Osteocyte (in vitro differentiated cells): ENCODE measurements at regions not wholly inside any gene's neighbourhood (a gene's known extent, or its start where the extent isn't known, plus 50 kb on each side); places are given as distances from the start of the nearest gene placed in this dataset.

Experiments used
- DNase-seq: peaks from one replicate; pipeline ENCODE4 v3.0.0; 2021; ENCODE audit warnings: mixed read lengths; ENCODE audit not compliant: unreplicated experiment; ENCODE audit errors: extremely low spot score
- H3K27ac Mint-ChIP-seq: one replicate; pipeline ENCODE4 v1.8.0; 2021; ENCODE audit warnings: mild to moderate bottlenecking, mixed read lengths; ENCODE audit not compliant: unreplicated experiment
- H3K27me3 Mint-ChIP-seq: one replicate; pipeline ENCODE4 v1.8.0; 2021; ENCODE audit warnings: mixed read lengths; ENCODE audit not compliant: unreplicated experiment
- H3K36me3 Mint-ChIP-seq: one replicate; pipeline ENCODE4 v1.8.0; 2021; ENCODE audit warnings: mixed read lengths; ENCODE audit not compliant: unreplicated experiment
- H3K4me1 Mint-ChIP-seq: one replicate; pipeline ENCODE4 v1.8.0; 2021; ENCODE audit warnings: mixed read lengths; ENCODE audit not compliant: unreplicated experiment
- H3K4me3 Mint-ChIP-seq: one replicate; pipeline ENCODE4 v1.8.0; 2021; ENCODE audit warnings: mild to moderate bottlenecking, moderate library complexity, mixed read lengths; ENCODE audit not compliant: unreplicated experiment
- H3K9me3 Mint-ChIP-seq: one replicate; pipeline ENCODE4 v1.8.0; 2021; ENCODE audit warnings: mixed read lengths; ENCODE audit not compliant: unreplicated experiment
- TF ChIP-seq, protein P1 (sequence below): fragments of 200-600 bp; sonication (generic); IDR thresholded peaks from 2 replicates; pipeline ENCODE4 v1.5.0; 2021; ENCODE audit warnings: antibody characterized with exemption, mild to moderate bottlenecking, moderate library complexity

DNA sequence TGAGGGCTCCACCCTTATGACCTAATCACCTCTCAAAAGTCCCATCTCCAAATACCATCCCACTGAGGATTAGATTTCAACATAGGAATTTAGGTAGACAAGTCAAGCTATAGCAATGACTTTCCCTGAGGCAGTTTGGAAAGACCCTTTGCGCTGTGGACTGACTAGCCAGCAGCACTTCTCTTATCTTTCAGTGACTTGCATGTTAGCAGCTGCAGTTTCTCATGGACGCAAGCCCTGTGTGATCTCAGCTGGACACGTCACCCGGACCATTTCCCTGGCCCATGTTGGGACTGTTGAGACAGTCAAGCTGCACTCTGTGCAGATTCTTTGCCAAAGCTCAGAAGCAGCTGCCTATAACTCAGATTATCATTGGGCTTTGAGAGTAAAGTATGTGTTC, 408.1 kb upstream of the USP24 start:
- TF ChIP-seq, protein P1, sequence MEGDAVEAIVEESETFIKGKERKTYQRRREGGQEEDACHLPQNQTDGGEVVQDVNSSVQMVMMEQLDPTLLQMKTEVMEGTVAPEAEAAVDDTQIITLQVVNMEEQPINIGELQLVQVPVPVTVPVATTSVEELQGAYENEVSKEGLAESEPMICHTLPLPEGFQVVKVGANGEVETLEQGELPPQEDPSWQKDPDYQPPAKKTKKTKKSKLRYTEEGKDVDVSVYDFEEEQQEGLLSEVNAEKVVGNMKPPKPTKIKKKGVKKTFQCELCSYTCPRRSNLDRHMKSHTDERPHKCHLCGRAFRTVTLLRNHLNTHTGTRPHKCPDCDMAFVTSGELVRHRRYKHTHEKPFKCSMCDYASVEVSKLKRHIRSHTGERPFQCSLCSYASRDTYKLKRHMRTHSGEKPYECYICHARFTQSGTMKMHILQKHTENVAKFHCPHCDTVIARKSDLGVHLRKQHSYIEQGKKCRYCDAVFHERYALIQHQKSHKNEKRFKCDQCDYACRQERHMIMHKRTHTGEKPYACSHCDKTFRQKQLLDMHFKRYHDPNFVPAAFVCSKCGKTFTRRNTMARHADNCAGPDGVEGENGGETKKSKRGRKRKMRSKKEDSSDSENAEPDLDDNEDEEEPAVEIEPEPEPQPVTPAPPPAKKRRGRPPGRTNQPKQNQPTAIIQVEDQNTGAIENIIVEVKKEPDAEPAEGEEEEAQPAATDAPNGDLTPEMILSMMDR, result no peak
- Mint-ChIP-seq H3K27me3 (no peaks in the 10 kb centered on the region), H3K4me1 (peaks cover 11% of the 10 kb centered on the region), H3K36me3 (no peaks in the 10 kb centered on the region), H3K9me3 (no peaks in the 10 kb centered on the region), H3K27ac (no peak overlapping the region), H3K4me3 (no peak overlapping the region)
- no peak for DNase-seq

DNA sequence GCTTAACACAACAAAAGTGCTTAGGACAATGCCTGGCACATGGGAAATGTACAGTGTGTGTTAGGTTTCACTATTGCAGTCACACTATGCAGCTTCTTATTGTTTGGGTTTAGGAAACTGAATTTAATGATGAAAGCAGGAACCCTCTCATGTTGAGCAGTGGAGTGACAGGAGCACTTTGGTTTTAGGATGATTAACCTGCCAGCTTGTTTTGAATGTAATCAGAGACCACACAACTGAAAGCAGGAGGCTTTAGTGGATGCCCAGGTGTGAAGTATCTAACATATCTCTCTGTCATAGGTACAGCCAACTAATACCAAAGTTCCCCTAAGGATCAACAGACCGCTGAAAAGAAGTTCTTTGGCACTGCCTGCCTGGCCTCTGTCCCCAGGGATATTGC, 406.9 kb upstream of the USP24 start:
- Mint-ChIP-seq H3K27me3 (no peaks in the 10 kb centered on the region), H3K4me3 (no peak overlapping the region), H3K36me3 (peaks cover 2% of the 10 kb centered on the region), H3K27ac (no peak overlapping the region), H3K9me3 (no peaks in the 10 kb centered on the region), H3K4me1 (peaks cover 18% of the 10 kb centered on the region)
- TF ChIP-seq, protein P1, result no peak
- no peak for DNase-seq

DNA sequence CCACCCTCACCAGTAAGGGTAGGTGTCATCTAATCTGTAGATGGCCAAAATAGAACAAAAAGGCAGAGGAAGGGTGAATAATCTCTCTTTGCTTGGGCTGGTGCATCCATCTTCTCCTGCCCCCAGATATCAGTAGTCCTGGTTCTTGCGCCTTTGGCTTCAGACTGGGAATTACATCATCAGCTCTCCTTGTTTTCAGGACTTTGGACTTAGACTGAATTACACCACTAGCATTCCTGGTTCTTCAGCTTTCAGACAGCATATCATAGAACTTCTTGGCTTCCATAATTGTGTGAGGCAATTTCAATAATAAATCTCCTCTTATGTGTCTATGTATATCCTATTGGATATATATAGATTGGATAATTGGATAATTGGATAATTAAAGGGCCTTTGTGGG, 403.0 kb upstream of the USP24 start:
- TF ChIP-seq, protein P1, result no peak
- no peak overlapping the region for H3K4me3 Mint-ChIP-seq
- no peaks in the 10 kb centered on the region for H3K27me3 Mint-ChIP-seq
- peaks cover 19% of the 10 kb centered on the region for H3K4me1 Mint-ChIP-seq
- H3K36me3 Mint-ChIP-seq, result peaks cover 2% of the 10 kb centered on the region
- DNase-seq, result no peak
- no peak overlapping the region for H3K27ac Mint-ChIP-seq
- no peaks in the 10 kb centered on the region for H3K9me3 Mint-ChIP-seq

DNA sequence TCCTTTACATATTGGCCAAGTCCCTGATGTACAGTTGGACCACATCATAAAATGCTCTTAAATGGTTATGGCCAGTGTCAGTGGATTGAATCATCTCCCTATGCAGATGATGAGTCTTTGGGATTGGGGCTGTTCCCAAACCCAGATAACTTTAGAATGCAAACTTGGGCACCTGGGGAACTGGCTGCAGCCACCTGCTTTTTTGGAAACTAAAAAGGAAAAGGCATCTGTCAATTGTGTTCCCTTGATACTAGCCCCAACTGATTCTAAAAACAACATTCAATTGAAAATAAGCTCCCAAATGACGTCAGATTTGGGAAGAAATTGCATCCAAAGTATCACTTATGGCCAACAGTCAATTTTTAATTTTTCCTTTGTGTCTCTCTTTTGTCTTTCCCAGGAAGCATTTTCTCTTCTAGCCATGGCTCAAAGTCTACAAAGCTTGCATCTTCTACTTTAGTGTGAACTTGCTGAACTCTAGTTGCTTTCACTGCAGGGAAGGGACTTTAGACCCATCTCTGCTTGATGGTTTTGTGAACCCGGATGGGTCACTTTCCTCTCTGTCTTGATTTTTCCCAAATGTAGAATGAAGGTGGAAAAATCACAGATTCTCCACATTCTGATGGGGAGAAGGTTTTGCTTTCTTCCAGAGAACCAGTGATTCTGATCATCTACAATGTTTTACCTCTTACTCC, 402.3 kb upstream of the USP24 start:
- TF ChIP-seq, protein P1, result no peak
- peaks cover under 1% of the 10 kb centered on the region for H3K9me3 Mint-ChIP-seq
- H3K27me3 Mint-ChIP-seq, result no peaks in the 10 kb centered on the region
- peaks cover 26% of the 10 kb centered on the region for H3K4me1 Mint-ChIP-seq
- H3K27ac Mint-ChIP-seq, result no peak overlapping the region
- DNase-seq, result no peak
- no peak overlapping the region for H3K4me3 Mint-ChIP-seq
- peaks cover 2% of the 10 kb centered on the region for H3K36me3 Mint-ChIP-seq

DNA sequence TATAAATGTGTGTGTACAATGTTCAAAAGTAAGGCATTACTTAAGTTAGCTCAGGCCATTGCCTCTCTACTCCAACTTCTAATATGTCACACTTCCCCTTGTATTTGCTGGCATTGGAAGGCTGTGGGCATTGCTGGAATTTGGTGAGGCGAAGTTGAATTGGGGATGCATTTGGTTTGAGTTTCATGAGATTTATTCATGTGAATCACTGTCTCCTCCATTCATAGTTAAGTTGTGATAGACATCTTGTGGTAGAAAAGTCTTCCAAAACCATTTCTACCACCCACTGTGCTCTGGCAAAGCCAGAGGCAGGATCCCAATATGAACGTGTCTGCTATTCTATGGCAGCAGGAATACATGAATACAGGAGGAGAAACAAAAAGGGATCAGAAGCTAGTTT, 397.8 kb upstream of the USP24 start:
- TF ChIP-seq, protein P1, result no peak
- DNase-seq, result no peak
- no peak overlapping the region for H3K27ac Mint-ChIP-seq
- peaks cover 11% of the 10 kb centered on the region for H3K9me3 Mint-ChIP-seq
- no peaks in the 10 kb centered on the region for H3K27me3 Mint-ChIP-seq
- no peak overlapping the region for H3K4me3 Mint-ChIP-seq
- H3K36me3 Mint-ChIP-seq, result peaks cover 4% of the 10 kb centered on the region
- peaks cover 58% of the 10 kb centered on the region for H3K4me1 Mint-ChIP-seq
